ENCODE measurements at regions not wholly inside any gene's neighbourhood (a gene's known extent, or its start where the extent isn't known, plus 50 kb on each side); places are given as distances from the start of the nearest gene placed in this dataset.

DNA sequence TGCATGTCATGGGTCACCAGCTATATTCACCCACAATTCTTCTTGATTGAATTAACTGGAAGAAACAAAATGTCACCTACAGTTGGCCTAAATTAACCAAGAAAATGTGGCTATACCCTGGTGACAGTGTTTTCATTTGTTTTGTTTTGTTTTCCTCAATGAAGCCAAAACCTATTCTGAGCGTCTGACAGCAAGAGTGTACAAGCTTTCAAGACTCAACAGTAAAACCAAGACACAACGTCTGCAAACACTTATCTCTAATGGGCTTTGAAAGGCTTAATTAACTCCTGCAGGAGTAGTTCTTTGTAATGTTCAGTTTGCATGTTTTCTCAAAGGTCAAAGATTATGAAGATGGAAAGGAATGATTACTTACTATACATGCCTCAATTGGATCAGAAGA, 827.6 kb upstream of the KLHL29 start:
- no peak for DNase-seq (ENCODE audit: low read depth in 2 of 2)
- TF ChIP-seq, protein P1, sequence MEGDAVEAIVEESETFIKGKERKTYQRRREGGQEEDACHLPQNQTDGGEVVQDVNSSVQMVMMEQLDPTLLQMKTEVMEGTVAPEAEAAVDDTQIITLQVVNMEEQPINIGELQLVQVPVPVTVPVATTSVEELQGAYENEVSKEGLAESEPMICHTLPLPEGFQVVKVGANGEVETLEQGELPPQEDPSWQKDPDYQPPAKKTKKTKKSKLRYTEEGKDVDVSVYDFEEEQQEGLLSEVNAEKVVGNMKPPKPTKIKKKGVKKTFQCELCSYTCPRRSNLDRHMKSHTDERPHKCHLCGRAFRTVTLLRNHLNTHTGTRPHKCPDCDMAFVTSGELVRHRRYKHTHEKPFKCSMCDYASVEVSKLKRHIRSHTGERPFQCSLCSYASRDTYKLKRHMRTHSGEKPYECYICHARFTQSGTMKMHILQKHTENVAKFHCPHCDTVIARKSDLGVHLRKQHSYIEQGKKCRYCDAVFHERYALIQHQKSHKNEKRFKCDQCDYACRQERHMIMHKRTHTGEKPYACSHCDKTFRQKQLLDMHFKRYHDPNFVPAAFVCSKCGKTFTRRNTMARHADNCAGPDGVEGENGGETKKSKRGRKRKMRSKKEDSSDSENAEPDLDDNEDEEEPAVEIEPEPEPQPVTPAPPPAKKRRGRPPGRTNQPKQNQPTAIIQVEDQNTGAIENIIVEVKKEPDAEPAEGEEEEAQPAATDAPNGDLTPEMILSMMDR (IDR thresholded peaks at IDR 0.05; ENCODE audit: low read depth, low read length): no peak
- H3K4me3 ChIP-seq (replicated peaks in 1 of 2; ENCODE audit: low read depth in 2 of 2, low read length in 2 of 2): no peak overlapping the region

DNA sequence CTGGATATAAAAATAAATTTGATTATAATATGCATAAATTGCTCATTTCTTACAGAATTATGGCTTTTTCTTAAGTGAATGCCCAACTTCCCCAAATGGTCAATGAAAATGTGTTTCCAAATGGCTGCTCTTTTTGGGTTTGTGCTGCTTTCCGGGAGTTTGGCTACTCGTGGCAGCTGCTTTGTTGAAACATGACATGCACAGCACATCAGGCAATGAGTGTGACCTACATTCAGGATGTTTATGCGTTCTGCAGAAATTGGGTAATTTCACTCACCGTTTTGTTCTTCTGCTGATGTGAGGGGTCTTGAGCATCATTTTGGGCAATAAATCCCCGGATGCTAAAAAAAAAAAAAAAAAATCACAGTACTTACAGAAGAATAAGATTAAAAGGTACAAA, 825.0 kb upstream of the KLHL29 start:
- TF ChIP-seq, protein P1 (IDR thresholded peaks at IDR 0.05; ENCODE audit: low read depth, low read length): no peak
- DNase-seq (ENCODE audit: low read depth in 2 of 2): no peak

DNA sequence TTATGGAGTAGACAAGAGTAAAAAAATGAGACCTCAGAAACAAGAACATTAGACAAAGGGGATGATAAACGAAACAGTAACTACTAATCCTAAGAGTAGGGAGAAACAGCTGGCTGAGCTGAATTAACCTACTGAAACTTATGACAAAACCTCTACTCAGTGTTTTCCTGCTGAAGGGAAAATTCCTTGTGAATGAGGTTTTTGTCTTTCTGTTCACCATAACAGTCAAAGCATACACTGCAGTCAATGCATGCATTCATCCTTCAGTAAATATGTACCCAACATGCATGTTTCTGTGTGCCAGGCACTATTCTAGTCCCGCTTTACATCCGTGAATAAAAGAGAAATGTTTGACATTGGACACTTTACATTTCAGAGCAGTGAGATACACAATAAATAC, 805.6 kb upstream of the KLHL29 start:
- no peak overlapping the region for H3K4me3 ChIP-seq (replicated peaks in 1 of 2; ENCODE audit: low read depth in 2 of 2, low read length in 2 of 2)
- TF ChIP-seq, protein P1 (IDR thresholded peaks at IDR 0.05; ENCODE audit: low read depth, low read length): no peak
- DNase-seq (ENCODE audit: low read depth in 2 of 2): no peak

More for the DNA sequence above, 825.0 kb upstream of the KLHL29 start:
- no peak overlapping the region for H3K4me3 ChIP-seq (replicated peaks in 1 of 2; ENCODE audit: low read depth in 2 of 2, low read length in 2 of 2)

DNA sequence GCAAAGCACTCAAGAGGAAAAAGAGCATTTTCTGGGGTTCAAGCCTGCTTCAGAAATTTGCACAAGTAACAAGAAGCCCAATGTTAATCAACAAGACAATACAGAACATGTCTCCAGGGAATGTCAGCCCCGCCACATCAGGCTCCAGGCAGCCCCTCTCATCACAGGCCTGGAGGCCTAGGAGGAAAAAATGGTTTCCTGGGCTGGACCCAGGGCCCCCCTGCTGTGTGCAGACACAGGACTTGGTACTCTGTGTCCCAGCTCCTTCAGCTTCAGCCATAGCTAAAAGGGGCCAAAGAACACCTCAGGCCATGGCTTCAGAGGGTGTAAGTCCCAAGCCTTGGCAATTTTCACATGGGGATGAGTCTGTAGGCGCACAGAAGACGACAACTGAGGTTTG, 802.9 kb upstream of the KLHL29 start:
- TF ChIP-seq, protein P1 (IDR thresholded peaks at IDR 0.05; ENCODE audit: low read depth, low read length): no peak
- DNase-seq (ENCODE audit: low read depth in 2 of 2): no peak
- H3K4me3 ChIP-seq (replicated peaks in 1 of 2; ENCODE audit: low read depth in 2 of 2, low read length in 2 of 2): no peak overlapping the region

DNA sequence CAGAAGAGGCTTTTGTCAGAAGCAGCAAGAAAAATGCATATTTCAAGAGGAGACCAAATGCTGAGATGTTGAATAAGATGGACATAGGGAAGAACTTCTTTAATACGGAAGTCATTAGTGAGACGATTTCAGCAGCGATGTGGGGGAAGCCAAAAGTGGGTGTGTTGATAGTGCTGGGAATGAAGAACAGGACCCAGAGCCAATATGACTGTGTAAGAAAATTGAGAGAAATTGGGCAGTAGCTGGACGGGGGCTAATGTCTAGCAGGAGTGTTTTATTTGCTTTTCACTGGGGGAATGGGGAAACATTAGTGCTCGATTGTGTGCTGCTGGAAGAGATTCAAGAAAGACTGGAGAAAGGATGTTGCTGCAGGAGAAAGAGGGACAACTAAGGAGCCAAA, 788.7 kb upstream of the KLHL29 start:
- TF ChIP-seq, protein P1 (IDR thresholded peaks at IDR 0.05; ENCODE audit: low read depth, low read length): no peak
- no peak overlapping the region for H3K4me3 ChIP-seq (replicated peaks in 1 of 2; ENCODE audit: low read depth in 2 of 2, low read length in 2 of 2)
- no peak for DNase-seq (ENCODE audit: low read depth in 2 of 2)

DNA sequence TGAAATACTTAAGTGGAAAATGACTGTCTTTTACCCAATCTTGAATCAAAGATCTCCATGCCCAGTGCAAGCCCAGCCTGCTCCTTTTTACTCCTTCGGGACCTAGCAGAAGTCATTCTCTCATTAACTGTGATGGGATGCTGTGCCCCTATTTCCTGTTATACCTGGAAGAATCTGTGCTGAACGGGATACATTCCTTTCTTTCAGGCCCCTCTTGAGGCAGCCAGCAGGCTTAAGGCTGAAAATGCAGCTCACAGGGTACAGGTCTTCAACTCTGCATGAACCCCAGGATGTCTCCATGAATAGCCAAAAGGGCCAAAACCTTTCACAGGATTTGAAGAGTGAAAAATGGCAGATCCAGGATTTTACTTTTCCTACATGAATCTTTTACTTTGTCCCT, 784.8 kb upstream of the KLHL29 start:
- no peak for DNase-seq (ENCODE audit: low read depth in 2 of 2)
- no peak overlapping the region for H3K4me3 ChIP-seq (replicated peaks in 1 of 2; ENCODE audit: low read depth in 2 of 2, low read length in 2 of 2)

DNA sequence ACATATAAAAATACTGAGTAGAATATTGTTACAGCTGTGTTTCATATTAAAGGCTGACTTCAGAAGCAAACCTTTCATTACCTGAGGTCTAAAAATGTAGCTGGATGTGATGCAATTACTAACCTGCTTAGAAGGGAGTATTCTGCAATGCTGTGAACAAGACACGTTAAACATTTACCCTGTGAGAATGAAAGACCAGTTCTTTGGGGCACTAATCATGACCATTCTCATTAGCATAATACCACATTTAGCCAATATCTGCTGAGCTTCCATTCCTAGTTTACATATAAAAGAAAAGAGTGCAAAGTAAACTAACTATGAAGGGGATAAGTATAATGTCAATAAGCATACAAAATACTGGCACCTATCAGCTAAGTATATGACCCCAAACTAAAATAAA, 784.0 kb upstream of the KLHL29 start:
- DNase-seq (ENCODE audit: low read depth in 2 of 2): no peak
- TF ChIP-seq, protein P1 (IDR thresholded peaks at IDR 0.05; ENCODE audit: low read depth, low read length): no peak
- no peak overlapping the region for H3K4me3 ChIP-seq (replicated peaks in 1 of 2; ENCODE audit: low read depth in 2 of 2, low read length in 2 of 2)

More for the DNA sequence above, 784.8 kb upstream of the KLHL29 start:
- TF ChIP-seq, protein P1 (IDR thresholded peaks at IDR 0.05; ENCODE audit: low read depth, low read length): no peak

Measured in cardiac fibroblast (primary cell).